Activated T-helper 17 cell treated with anti-CD3 and anti-CD28 coated beads, Interleukin-2, amount 50 U/mL, for 72 hours (primary cell): ENCODE measurements at regions not wholly inside any gene's neighbourhood (a gene's known extent, or its start where the extent isn't known, plus 50 kb on each side); places are given as distances from the start of the nearest gene placed in this dataset.

Source experiments
- ATAC-seq: fragments of 150-1000 bp; cut with Tn5 transposase; replicated peaks from 2 replicates; pipeline ENCODE4 v1.10.0; 2021; ENCODE audit warnings: mild to moderate bottlenecking, moderate library complexity
- H3K27ac Mint-ChIP-seq: one replicate; pipeline ENCODE4 v1.8.0; 2022; ENCODE audit warnings: mixed read lengths
- H3K27me3 Mint-ChIP-seq: one replicate; pipeline ENCODE4 v1.8.0; 2022; ENCODE audit warnings: mixed read lengths
- H3K36me3 Mint-ChIP-seq: one replicate; pipeline ENCODE4 v1.8.0; 2022; ENCODE audit warnings: low read depth, mild to moderate bottlenecking, mixed read lengths
- H3K4me1 Mint-ChIP-seq: one replicate; pipeline ENCODE4 v1.8.0; 2022; ENCODE audit warnings: mixed read lengths
- H3K4me3 Mint-ChIP-seq: one replicate; pipeline ENCODE4 v1.8.0; 2022; ENCODE audit warnings: mild to moderate bottlenecking, mixed read lengths
- H3K9me3 Mint-ChIP-seq: one replicate; pipeline ENCODE4 v1.8.0; 2022; ENCODE audit warnings: mixed read lengths

DNA sequence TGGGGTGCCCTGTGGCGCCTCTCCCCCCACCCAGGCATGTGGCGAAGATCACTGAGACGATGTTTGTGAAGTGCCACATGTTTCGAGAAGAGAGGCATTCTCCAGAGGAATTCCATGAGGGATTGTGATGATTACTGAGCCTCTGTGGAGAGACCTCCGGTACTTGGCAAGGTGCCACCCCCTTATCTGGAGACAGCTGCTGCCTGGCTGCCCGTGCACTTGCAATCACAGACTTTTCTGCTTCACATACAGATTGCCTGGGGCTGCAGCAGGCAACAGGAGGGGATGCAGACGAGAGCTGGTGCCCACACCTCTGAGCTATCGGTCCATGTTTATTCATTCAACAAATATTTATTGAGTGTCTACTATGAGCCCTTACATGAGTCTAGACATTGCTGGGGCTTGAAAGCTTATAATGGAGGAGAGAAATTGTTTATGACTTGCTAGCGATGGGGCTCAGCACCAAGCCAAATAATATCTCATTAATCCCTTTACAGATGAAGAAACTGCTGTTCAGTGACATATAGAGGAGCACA is 317.2 kb upstream of the ZFHX3 start:
- ATAC-seq = no peak
- Mint-ChIP-seq H3K36me3 (no peaks in the 10 kb centered on the region), H3K4me3 (no peak overlapping the region), H3K4me1 (no peaks in the 10 kb centered on the region), H3K9me3 (no peaks in the 10 kb centered on the region), H3K27ac (no peak overlapping the region), H3K27me3 (no peaks in the 10 kb centered on the region)

DNA sequence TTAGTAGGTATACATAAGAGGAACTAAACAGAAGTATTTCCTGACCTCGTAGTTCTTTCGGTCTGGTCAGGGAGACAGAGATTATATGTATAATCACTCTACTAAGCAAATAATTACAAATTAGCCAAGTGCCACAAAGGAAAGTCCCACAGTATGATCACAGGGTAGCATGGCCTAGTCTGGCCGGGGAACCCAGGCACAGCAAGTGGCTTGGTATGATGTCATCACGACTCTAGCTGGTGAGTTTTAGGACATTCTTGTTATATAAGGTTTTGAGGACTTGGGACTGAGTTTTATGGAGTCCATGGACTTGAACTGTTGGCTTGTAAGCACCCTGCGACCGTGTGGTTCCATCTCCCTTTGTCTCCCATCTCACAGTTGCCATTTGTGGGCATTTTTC is 316.5 kb upstream of the ZFHX3 start:
- Mint-ChIP-seq H3K27ac (no peak overlapping the region), H3K9me3 (no peaks in the 10 kb centered on the region), H3K4me3 (no peak overlapping the region), H3K36me3 (no peaks in the 10 kb centered on the region), H3K27me3 (no peaks in the 10 kb centered on the region), H3K4me1 (no peaks in the 10 kb centered on the region)
- no peak for ATAC-seq

DNA sequence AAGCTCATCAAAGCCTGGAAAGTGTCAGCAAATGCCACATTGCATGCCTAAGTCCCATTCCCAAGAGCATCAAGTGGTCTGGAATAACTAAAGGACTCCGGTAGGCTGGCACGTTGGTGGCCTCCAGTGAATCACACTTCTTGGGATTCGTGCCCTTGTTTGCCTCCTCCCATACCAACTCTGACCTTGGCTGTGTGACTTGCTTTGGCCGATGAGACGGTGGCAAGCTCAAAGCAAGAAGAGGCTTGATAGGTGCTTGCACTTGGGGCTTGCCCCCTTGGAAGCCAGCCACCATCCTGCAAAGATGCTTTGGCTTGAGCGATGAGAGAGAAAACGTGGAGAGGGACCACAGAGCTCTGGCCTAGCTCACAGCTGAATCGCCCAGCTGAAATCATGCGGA is 313.1 kb upstream of the ZFHX3 start:
- H3K9me3 Mint-ChIP-seq = no peaks in the 10 kb centered on the region
- no peaks in the 10 kb centered on the region for H3K36me3 Mint-ChIP-seq

DNA sequence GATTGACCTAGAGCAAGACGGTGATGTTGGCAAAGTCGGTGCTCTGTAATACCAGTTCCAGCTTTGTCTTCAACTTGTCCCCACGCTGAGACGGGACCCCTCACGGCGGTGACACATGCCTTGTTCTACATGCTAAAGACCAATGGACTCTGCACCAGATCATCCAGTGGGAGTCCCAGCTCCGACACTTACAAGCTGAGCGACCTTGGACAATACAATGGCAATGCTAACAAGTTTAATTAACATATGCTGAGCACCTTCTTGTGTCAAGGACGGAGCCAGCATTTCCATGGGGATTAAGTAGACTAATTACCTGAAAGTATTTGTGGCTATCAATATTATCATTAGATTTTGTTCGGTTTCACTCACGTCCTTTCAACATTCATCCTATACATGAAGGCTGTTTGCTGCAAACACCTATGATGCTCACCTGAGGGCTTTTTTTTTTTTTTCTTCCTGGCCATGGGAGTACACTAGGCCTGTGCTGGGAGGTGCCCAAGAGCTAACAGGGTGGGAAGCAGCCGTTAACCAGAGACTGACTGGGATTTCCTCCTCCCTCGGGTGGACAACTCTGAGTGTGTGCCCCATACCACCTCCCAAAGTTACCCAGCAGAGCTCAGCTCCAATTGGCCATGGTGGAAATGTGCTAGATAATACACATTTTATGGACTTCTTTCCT is 308.6 kb upstream of the ZFHX3 start:
- Mint-ChIP-seq H3K27ac (no peak overlapping the region), H3K27me3 (peaks cover 3% of the 10 kb centered on the region), H3K9me3 (no peaks in the 10 kb centered on the region), H3K36me3 (no peaks in the 10 kb centered on the region), H3K4me1 (no peaks in the 10 kb centered on the region), H3K4me3 (no peak overlapping the region)
- ATAC-seq = no peak

More for the DNA sequence above, 313.1 kb upstream of the ZFHX3 start:
- H3K4me3 Mint-ChIP-seq = no peak overlapping the region
- no peak for ATAC-seq
- no peak overlapping the region for H3K27ac Mint-ChIP-seq
- no peaks in the 10 kb centered on the region for H3K27me3 Mint-ChIP-seq
- no peaks in the 10 kb centered on the region for H3K4me1 Mint-ChIP-seq

DNA sequence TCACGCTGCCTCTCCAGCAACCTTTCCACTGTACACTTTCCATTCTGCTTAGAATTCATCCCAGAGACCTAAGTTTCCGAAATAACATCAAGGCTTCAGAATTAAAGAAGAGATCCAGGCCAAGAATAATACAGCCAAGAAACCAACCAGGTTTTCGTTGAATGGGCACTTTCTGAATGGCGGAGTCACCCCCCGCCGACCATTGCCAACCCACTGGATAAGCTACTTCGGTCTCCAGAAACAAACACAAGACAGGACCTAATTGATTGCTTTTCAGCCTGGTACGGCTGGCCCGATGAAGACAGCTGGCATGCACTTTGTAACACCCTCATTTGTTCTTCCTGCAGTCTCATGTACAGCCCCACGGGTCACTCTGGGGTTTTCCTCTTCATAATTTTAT is 308.1 kb upstream of the ZFHX3 start:
- Mint-ChIP-seq H3K4me1 (no peaks in the 10 kb centered on the region), H3K9me3 (no peaks in the 10 kb centered on the region), H3K36me3 (no peaks in the 10 kb centered on the region), H3K27me3 (peaks cover 3% of the 10 kb centered on the region), H3K27ac (no peak overlapping the region), H3K4me3 (no peak overlapping the region)
- ATAC-seq = no peak

DNA sequence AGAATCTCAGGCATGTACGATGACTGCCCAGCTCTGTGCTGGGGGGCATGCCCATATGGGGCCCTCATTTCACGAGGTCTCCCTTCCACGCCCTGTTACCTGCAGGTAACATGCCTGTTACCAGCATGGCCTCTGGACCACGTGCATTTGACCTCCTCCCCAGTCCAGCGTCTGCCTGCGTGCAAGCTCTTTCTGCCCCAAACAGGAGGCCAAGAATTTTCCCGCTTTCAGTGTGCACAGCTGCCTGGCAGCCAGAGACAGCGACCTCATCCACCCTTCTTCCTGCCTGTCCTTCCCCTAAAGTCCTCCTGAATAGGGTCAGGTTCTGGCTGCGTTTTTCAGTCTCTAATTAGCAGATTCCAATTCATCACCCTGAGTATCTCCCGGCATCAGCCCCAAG is 306.5 kb upstream of the ZFHX3 start:
- Mint-ChIP-seq H3K4me3 (no peak overlapping the region), H3K9me3 (no peaks in the 10 kb centered on the region), H3K36me3 (no peaks in the 10 kb centered on the region), H3K4me1 (no peaks in the 10 kb centered on the region), H3K27me3 (peaks cover 3% of the 10 kb centered on the region), H3K27ac (no peak overlapping the region)
- no peak for ATAC-seq

DNA sequence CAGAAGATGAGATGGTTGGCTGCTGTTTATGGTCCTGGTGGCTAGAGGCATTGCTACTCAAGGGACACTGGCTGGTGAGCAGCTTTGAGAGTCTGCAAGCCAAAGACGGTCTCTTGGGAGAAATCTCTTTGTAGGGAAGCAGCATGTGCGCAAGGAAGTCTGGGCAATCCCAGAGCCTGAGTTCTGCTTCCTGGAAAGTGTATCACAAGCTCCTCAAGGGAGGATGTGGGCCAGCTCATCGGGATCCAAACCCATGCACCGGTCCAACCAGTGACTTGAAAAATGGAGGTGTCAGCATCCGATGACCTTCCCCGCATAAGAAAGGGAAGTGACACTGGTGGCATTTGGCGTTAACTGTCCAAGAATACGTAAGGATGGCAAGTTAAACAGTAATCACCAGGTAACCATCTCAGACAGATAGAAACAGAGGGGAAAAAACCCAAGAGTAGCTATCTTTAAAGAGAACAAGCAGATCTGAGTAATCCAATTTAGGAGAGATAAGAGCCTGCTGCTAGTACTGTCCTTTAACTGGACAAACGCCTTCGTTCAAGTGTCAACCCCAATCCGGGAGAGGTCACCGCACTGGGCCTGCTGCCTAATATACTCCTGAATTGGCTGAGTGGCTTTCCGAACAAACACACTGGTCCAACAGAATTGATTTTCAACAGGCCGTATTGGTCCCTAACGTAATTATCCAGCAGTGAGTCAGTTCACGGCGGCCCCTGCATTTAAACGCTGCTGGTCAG is 303.0 kb upstream of the ZFHX3 start:
- Mint-ChIP-seq H3K27ac (no peak overlapping the region), H3K4me1 (no peaks in the 10 kb centered on the region), H3K9me3 (no peaks in the 10 kb centered on the region), H3K4me3 (no peak overlapping the region), H3K36me3 (no peaks in the 10 kb centered on the region), H3K27me3 (peaks cover 3% of the 10 kb centered on the region)
- no peak for ATAC-seq

DNA sequence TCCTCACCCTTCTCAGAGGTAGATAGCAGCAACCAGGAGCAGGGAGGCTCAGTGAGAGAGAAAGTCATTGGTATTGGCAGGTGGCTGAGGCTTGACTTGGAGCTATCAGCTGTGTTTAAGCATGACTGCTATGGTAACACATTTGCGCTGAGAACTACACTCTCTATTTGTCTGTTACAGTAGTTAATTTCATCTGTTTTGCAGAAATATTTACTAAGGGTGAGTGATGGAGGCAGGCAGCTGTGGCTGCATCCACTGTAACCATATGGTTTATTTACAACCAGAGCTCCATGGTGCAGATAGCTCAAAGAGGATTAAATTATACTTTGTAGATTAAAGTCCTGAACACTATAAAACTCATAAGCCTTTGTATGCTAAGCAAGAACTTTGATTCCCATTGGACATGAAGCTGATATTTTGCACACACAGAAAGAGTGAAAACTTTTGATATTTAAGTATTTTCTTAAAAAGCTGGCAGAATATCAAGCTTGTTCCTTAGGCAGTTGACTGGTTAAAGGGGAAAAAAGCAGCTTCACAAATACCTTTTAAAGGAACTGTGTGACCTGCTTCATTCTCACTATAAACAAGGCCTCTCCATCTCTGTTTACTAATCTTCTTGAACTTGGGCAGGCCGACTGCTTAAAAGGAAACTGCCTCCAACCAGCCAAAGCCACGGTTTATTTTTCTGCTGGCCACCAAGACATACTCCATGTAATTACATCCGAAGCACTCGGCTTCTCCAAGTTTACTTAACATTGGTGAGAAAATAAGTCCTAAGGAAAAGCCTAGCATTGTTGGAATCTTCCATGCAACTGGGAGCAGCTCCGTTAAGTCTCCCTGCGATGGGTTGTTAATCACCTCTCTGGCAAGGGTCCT is 299.8 kb upstream of the ZFHX3 start:
- no peaks in the 10 kb centered on the region for H3K36me3 Mint-ChIP-seq
- ATAC-seq = no peak
- no peak overlapping the region for H3K4me3 Mint-ChIP-seq
- no peak overlapping the region for H3K27ac Mint-ChIP-seq
- H3K4me1 Mint-ChIP-seq = no peaks in the 10 kb centered on the region
- H3K9me3 Mint-ChIP-seq = no peaks in the 10 kb centered on the region
- no peaks in the 10 kb centered on the region for H3K27me3 Mint-ChIP-seq

DNA sequence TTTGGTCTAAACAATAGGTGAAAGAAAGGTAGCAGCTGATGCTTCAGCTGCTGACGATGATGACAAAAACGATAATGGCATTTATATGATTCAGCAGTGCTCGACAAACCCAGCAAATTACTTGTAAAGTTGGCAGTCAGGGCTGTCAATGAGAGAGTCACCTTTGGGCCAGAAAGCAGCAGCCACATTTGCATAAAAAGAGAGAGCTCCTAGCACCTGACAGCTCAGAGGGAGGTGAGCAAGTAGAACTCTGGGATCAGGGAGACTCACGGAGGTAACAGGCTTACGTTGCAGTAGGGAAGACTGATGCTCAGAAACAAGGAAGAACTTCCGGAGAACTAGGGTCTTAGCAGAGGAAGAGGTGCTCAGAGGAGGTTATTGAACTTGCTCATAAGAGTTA is 291.9 kb upstream of the ZFHX3 start:
- Mint-ChIP-seq H3K4me1 (no peaks in the 10 kb centered on the region), H3K4me3 (no peak overlapping the region), H3K9me3 (no peaks in the 10 kb centered on the region), H3K36me3 (no peaks in the 10 kb centered on the region), H3K27me3 (peaks cover 3% of the 10 kb centered on the region), H3K27ac (no peak overlapping the region)
- ATAC-seq = no peak

DNA sequence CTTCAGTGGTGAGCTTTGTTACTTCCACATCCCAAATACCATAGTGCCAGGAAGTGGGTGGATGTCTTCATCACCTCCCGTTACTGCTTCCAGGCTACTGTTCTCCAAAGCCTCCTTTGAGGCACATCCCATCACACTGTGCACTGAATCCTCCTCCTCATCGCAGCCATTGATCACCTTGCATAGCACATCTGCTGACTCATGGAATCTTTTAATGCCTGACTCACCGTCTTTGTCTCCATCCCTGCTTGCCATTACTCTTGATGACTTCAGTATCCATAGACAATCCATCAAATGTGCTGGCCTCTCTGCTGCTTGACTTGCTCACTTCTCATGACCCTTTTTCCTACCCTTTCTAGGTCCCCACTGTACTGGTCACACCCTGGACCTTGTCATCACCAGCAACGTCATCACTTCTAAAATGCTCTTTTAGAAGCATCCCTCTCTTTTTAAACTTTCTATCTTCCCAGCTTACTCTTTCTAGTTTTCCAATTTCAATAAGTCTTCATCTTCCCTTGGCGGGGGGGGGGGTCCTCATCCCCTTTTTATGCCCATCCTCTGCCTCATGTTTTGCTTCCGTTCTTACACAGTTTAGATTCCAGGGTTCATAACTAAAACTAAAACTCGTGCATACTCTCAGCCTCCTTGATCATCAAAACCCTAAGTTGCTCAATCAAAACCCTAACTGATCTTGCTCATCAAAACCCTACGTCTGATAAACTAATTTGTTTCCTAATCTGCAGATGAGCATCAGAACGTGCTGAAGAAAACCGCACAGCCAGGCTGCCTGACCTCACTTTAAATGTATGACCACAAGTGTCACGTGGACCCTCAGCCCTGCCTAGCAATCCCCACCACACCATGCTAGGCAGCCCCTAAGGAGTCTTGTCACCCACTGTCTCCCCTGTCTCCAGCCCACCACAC is 289.7 kb upstream of the ZFHX3 start:
- ATAC-seq = no peak
- Mint-ChIP-seq H3K4me1 (no peaks in the 10 kb centered on the region), H3K27me3 (peaks cover 3% of the 10 kb centered on the region), H3K4me3 (no peak overlapping the region), H3K27ac (no peak overlapping the region), H3K36me3 (no peaks in the 10 kb centered on the region), H3K9me3 (no peaks in the 10 kb centered on the region)

DNA sequence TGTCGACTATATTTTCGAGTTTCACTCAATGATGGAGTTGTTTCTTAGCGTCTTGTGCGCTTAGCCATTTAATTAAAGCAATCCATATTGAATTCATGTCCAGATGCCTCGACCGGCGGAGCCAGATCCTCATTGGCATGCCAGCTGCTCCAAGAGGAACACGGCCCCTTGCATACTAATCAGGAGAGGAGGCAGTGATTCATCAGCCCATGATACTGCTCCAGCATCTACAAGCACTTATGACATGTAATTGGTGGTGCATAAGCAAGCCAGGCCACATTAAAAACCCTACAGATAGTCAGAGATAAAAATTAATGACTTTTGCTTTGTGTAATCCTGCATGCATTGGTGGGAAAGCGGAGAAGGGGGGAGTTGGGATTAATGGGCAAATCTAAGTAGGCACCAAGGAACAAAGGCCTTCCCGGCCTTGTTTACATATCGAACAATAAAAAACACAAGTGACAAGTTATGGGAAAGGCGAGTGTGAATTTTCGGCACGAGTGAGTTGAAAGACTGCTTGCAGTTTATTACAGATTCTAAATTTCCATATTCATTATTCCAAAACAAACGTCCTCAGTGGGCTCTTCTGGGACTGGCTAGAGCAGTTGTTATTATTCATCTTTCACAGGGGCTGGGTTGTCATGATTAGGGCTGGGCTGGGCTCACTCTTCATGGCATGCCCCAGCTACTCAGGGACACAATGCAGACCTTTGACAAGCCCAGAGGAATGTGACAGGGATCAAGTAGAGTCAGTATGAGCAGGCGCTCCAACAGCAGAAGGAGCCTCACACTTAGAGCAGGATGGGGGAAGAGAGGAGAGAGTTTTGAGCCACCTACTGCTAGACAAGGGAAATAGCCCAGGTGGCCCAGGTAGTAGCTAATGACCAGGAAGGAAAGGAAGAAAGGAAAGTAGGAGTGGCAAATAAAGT is 281.7 kb upstream of the ZFHX3 start:
- Mint-ChIP-seq H3K9me3 (peaks cover 4% of the 10 kb centered on the region), H3K4me1 (no peaks in the 10 kb centered on the region), H3K27me3 (peaks cover 4% of the 10 kb centered on the region), H3K4me3 (no peak overlapping the region), H3K27ac (no peak overlapping the region), H3K36me3 (no peaks in the 10 kb centered on the region)
- ATAC-seq = no peak

DNA sequence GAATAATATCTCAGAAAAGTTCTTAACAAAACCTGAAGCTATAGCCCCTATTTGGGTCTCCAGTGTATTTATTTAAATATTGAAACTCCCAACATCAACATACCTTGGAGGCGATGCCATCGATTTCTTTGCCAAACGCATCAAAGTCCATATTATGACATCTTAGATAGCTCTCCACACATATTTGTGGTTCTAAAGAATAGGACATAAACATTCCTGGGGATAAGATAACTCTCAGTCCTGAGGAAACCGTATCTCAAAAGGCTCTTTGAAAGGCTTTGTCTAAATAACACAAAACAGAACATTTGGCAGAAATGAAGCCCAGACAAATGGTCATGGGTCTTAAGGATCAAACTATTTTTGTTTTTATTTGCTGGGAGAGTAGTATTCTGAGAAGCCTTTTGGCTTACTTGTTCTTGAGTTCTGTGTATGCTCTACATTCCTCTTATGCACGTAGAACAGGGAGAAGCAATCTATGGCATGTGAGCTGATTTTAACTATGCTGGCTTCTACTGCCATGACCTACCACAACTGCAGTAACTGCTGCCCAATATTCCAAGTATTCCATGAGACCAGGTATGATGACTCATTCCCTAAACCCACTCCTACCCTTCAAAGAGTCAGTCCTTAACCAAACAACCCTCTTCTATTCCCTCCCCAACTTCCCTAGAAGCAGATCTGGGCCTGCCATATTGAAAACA is 279.0 kb upstream of the ZFHX3 start:
- no peak for ATAC-seq
- Mint-ChIP-seq H3K27ac (no peak overlapping the region), H3K4me1 (no peaks in the 10 kb centered on the region), H3K4me3 (no peak overlapping the region), H3K36me3 (no peaks in the 10 kb centered on the region), H3K27me3 (peaks cover 13% of the 10 kb centered on the region), H3K9me3 (peaks cover 4% of the 10 kb centered on the region)
